ENCODE measurements at regions not wholly inside any gene's neighbourhood (a gene's known extent, or its start where the extent isn't known, plus 50 kb on each side); places are given as distances from the start of the nearest gene placed in this dataset.

DNA sequence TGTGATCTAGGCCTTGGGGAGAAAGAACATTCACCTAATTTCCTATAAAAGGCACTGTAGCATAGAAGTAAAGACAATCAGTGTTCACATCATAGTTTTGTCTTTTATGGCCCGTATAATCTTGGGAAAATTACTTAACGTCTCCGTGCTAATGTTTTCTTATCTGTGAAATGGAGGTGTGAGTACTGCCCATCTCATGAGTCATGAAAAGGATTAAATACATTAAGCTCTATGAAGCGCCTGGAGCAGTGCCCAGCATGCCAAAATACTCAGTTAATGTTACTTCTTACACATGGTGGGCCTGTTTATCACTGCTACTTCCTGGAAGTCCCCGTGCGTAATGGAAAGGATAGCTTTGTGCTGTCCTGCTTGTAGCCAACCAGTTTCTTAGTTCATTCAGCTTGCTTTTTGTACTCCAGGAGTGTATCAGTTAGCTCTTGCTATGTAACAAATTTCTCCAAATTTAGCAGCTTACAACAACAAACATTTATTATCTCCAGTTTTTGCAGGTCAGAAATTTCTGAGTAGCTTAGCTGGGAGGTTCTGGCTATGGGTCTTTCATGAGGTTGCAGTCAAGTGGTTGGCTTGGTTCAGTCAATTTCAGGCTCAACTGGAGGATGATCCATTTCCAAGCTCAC is 103.6 kb upstream of the BMP2 start:
- FAIRE-seq (no peak), DNase-seq (ENCODE audit: low read depth in 1 of 2, low spot score in 2 of 2) (no peak)
- H2AFZ ChIP-seq (ENCODE audit: low read length), result no peak overlapping the region
- no peak overlapping the region for H2BK12ac ChIP-seq (ENCODE audit: low read depth, low read length)
- no peak overlapping the region for H2BK20ac ChIP-seq (ENCODE audit: low read length)
- no peaks in the 10 kb centered on the region for H3K79me1 ChIP-seq (ENCODE audit: low read depth, low read length)
- H3K36me3 ChIP-seq (ENCODE audit: control insufficient read depth in 2 of 4, insufficient read depth in 4 of 4, low read length in 3 of 4), result no peaks in the 10 kb centered on the region
- H2AK5ac ChIP-seq (ENCODE audit: low read depth, low read length), result no peak overlapping the region
- H3K4me3 ChIP-seq (ENCODE audit: extremely low read depth in 1 of 4, insufficient read depth in 2 of 4, low read depth in 3 of 4, low read length in 4 of 4), result no peak overlapping the region
- no peak overlapping the region for H3K23ac ChIP-seq (ENCODE audit: insufficient read length)
- no peak overlapping the region for H4K5ac ChIP-seq (ENCODE audit: insufficient read length, low read depth, low read length)
- H3K27me3 ChIP-seq (replicated peaks in 1 of 4; ENCODE audit: control insufficient read depth in 3 of 4, extremely low read depth in 1 of 4, insufficient read depth in 3 of 4, low read length in 3 of 4), result no peaks in the 10 kb centered on the region
- H3K18ac ChIP-seq (ENCODE audit: extremely low read depth, low read length), result no peak overlapping the region
- H3K27ac ChIP-seq (ENCODE audit: low read depth, low read length), result no peak overlapping the region
- H3K79me2 ChIP-seq (ENCODE audit: control insufficient read depth in 1 of 2, insufficient read depth in 2 of 2, low read length in 2 of 2), result no peaks in the 10 kb centered on the region
- CTCF ChIA-PET (ENCODE audit: partially characterized antibody), result interaction anchor here (1.0 to 3.7 kb wide), 3 partner anchors 9 to 102 kb away, joined by 3 to 12 read pairs (median 4); no protein-coding TSS in a partner anchor
- H4K91ac ChIP-seq (replicated peaks; ENCODE audit: insufficient read length, low read length), result no peak overlapping the region
- no peak overlapping the region for H3K56ac ChIP-seq (replicated peaks; ENCODE audit: insufficient read length, low read depth, low read length)
- H3K4ac ChIP-seq (replicated peaks; ENCODE audit: insufficient read length, low read depth, low read length), result no peak overlapping the region
- POLR2A ChIA-PET (ENCODE audit: partially characterized antibody), result no interaction called here
- H3K4me1 ChIP-seq (replicated peaks in 1 of 4; ENCODE audit: control insufficient read depth in 3 of 4, insufficient read depth in 4 of 4, low read length in 3 of 4), result 0 out of 7 replicates have a peak, but pooled peaks cover 0 to 5% (median 0%) of the 10 kb centered on the region in 4 experiments
- WGBS, 2 experiments (ENCODE audit: extremely low coverage in 1 of 2, insufficient coverage in 1 of 2, insufficient read length in 1 of 2, insufficient replicate concordance in 2 of 2, low coverage in 1 of 2, low lambda C conversion rate in 2 of 2, missing lambda C conversion rate in 1 of 2), result 94% methylated on average over 6 of the region's 6 CpGs; no CpG with 5 or more reads in 1 of the 2 experiments
- no peak overlapping the region for H4K8ac ChIP-seq (ENCODE audit: extremely low read depth, insufficient read depth, low read length)
- no peak overlapping the region for H3K9ac ChIP-seq (replicated peaks in 1 of 4; ENCODE audit: extremely low read depth in 1 of 4, low read depth in 3 of 4, low read length in 3 of 4)
- no peak overlapping the region for H2BK15ac ChIP-seq (ENCODE audit: low read length)
- no peak overlapping the region for H2BK5ac ChIP-seq (ENCODE audit: low read depth, low read length)
- H3K9me3 ChIP-seq (ENCODE audit: insufficient read depth in 2 of 2, low read depth in 1 of 2, low read length in 1 of 2), result no peaks in the 10 kb centered on the region
- H2BK120ac ChIP-seq (replicated peaks; ENCODE audit: low read depth, low read length), result no peak overlapping the region
- H4K20me1 ChIP-seq (replicated peaks in 1 of 2; ENCODE audit: control insufficient read depth in 1 of 2, insufficient read depth in 2 of 2, low read length in 2 of 2), result no peaks in the 10 kb centered on the region
- no peaks in the 10 kb centered on the region; the same call in 1 of the 2 replicates for H3K23me2 ChIP-seq (ENCODE audit: low read depth, low read length)
- no peak overlapping the region for H3K14ac ChIP-seq (ENCODE audit: insufficient read length)
- H3K4me2 ChIP-seq (ENCODE audit: insufficient read depth in 1 of 2, low read depth in 2 of 2, low read length in 2 of 2), result no peak overlapping the region
- no peak for TF ChIP-seq SP2 (IDR thresholded peaks at IDR 0.05; ENCODE audit: low read length)
- TF ChIP-seq SAP30 (IDR thresholded peaks at IDR 0.05; ENCODE audit: insufficient read depth, insufficient replicate concordance, low read length), result no peak
- no peak for TF ChIP-seq SP4 (IDR thresholded peaks at IDR 0.05; ENCODE audit: low read length)
- no peak for TF ChIP-seq TEAD4 (IDR thresholded peaks at IDR 0.05; ENCODE audit: low read depth, low read length)
- no peak for TF ChIP-seq FOSL1 (IDR thresholded peaks at IDR 0.05; ENCODE audit: insufficient read depth, low read depth, low read length)
- no peak for TF ChIP-seq POLR2A (IDR thresholded peaks at IDR 0.05; ENCODE audit: control extremely low read depth in 1 of 2, low read depth in 2 of 2, low read length in 2 of 2)
- TF ChIP-seq CHD1 (IDR thresholded peaks at IDR 0.05; ENCODE audit: low read depth, low read length), result no peak
- no peak for TF ChIP-seq CBX5 (IDR thresholded peaks at IDR 0.05; ENCODE audit: low read depth, low read length)
- no peak for TF ChIP-seq HDAC6 (IDR thresholded peaks at IDR 0.05; ENCODE audit: low read depth, low read length)
- TF ChIP-seq, protein P1, sequence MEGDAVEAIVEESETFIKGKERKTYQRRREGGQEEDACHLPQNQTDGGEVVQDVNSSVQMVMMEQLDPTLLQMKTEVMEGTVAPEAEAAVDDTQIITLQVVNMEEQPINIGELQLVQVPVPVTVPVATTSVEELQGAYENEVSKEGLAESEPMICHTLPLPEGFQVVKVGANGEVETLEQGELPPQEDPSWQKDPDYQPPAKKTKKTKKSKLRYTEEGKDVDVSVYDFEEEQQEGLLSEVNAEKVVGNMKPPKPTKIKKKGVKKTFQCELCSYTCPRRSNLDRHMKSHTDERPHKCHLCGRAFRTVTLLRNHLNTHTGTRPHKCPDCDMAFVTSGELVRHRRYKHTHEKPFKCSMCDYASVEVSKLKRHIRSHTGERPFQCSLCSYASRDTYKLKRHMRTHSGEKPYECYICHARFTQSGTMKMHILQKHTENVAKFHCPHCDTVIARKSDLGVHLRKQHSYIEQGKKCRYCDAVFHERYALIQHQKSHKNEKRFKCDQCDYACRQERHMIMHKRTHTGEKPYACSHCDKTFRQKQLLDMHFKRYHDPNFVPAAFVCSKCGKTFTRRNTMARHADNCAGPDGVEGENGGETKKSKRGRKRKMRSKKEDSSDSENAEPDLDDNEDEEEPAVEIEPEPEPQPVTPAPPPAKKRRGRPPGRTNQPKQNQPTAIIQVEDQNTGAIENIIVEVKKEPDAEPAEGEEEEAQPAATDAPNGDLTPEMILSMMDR (IDR thresholded peaks at IDR 0.05; ENCODE audit: control extremely low read depth in 1 of 3, insufficient read depth in 1 of 3, low read depth in 1 of 3, low read length in 3 of 3), result no peak
- TF ChIP-seq JUND (IDR thresholded peaks at IDR 0.05; ENCODE audit: low read length), result no peak
- TF ChIP-seq CEBPB (IDR thresholded peaks at IDR 0.05; ENCODE audit: low read depth, low read length), result no peak
